ENCODE measurements at regions not wholly inside any gene's neighbourhood (a gene's known extent, or its start where the extent isn't known, plus 50 kb on each side); places are given as distances from the start of the nearest gene placed in this dataset.

- TF ChIP-seq CTCF (IDR thresholded peaks at IDR 0.05) (no peak), POLR2A (IDR thresholded peaks at IDR 0.05) (no peak)
- Histone ChIP-seq H3K36me3 (replicated peaks in 1 of 2) (no peaks in the 10 kb centered on the region), H3K9me3 (replicated peaks in 1 of 3) (no peaks in the 10 kb centered on the region), H3K27ac (no peak overlapping the region), H3K4me3 (no peak overlapping the region), H3K4me1 (replicated peaks in 1 of 2) (no peaks in the 10 kb centered on the region), H3K27me3 (no peaks in the 10 kb centered on the region)
- intact Hi-C loops (cut with DNase I), result no loop called here
- 40 to 67% (median 45%) methylated on average over 1 of the region's 1 CpG for WGBS, 4 donors
- no peak for DNase-seq
Observed at GRCh38 chr4:19512086-19512485, 739.6 kb upstream of the SLIT2 start.

GRCh38 chr4:19510993-19511392 lies 740.7 kb upstream of the SLIT2 start:
- no peaks in the 10 kb centered on the region for H3K36me3 ChIP-seq (replicated peaks in 1 of 2)
- TF ChIP-seq POLR2A (IDR thresholded peaks at IDR 0.05) (no peak), CTCF (IDR thresholded peaks at IDR 0.05) (no peak)
- H3K27me3 ChIP-seq, result no peaks in the 10 kb centered on the region
- DNase-seq, result no peak
- H3K4me3 ChIP-seq, result no peak overlapping the region
- H3K9me3 ChIP-seq (replicated peaks in 1 of 3), result no peaks in the 10 kb centered on the region
- intact Hi-C loops (cut with DNase I), result no loop called here
- H3K27ac ChIP-seq, result no peak overlapping the region
- H3K4me1 ChIP-seq (replicated peaks in 1 of 2), result no peaks in the 10 kb centered on the region

GRCh38 chr4:19508442-19508841 lies 743.3 kb upstream of the SLIT2 start:
- Histone ChIP-seq H3K27me3 (no peaks in the 10 kb centered on the region), H3K4me1 (replicated peaks in 1 of 2) (no peaks in the 10 kb centered on the region), H3K9me3 (replicated peaks in 1 of 3) (no peaks in the 10 kb centered on the region), H3K36me3 (replicated peaks in 1 of 2) (no peaks in the 10 kb centered on the region), H3K27ac (no peak overlapping the region), H3K4me3 (no peak overlapping the region)
- no peak for TF ChIP-seq CTCF (IDR thresholded peaks at IDR 0.05)
- TF ChIP-seq POLR2A (IDR thresholded peaks at IDR 0.05), result no peak
- intact Hi-C loops (cut with DNase I), result no loop called here
- 54 to 66% (median 57%) methylated on average over 4 of the region's 4 CpGs for WGBS, 4 donors
- no peak for DNase-seq

GRCh38 chr4:19497705-19498104 lies 754.0 kb upstream of the SLIT2 start:
- no peak for DNase-seq
- no peak overlapping the region for H3K4me3 ChIP-seq
- intact Hi-C loops (cut with DNase I), result no loop called here
- H3K27ac ChIP-seq, result no peak overlapping the region
- no peaks in the 10 kb centered on the region for H3K27me3 ChIP-seq
- no peaks in the 10 kb centered on the region for H3K36me3 ChIP-seq (replicated peaks in 1 of 2)
- TF ChIP-seq POLR2A (IDR thresholded peaks at IDR 0.05), result no peak
- TF ChIP-seq CTCF (IDR thresholded peaks at IDR 0.05), result no peak
- no peaks in the 10 kb centered on the region for H3K9me3 ChIP-seq (replicated peaks in 1 of 3)
- H3K4me1 ChIP-seq (replicated peaks in 1 of 2), result no peaks in the 10 kb centered on the region

Measured in adrenal gland (tissue), 9 donors.